ENCODE measurements at regions not wholly inside any gene's neighbourhood (a gene's known extent, or its start where the extent isn't known, plus 50 kb on each side); places are given as distances from the start of the nearest gene placed in this dataset.

- H3K36me3 ChIP-seq (ENCODE audit: control insufficient read depth, insufficient read depth, low read length), result no peaks in the 10 kb centered on the region
- DNase-seq (no peak), ATAC-seq (ENCODE audit: low read depth) (no peak)
- dilution Hi-C loops (cut with HindIII; ENCODE audit: low sequenced_read_pairs, unreplicated experiment) (no loop called here), in situ Hi-C loops (cut with MboI; ENCODE audit: low sequenced_read_pairs) (no loop called here), intact Hi-C loops (cut with micrococcal nuclease) (no loop called here)
- POLR2A ChIA-PET (ENCODE audit: unreplicated experiment), result no interaction called here
- H2AK9ac ChIP-seq (replicated peaks; ENCODE audit: low read depth, low read length, poor library complexity), result no peak overlapping the region
- no peak overlapping the region for H3K9ac ChIP-seq (ENCODE audit: low read depth, low read length)
- no peak overlapping the region for H4K91ac ChIP-seq (ENCODE audit: insufficient read depth, low read depth, low read length)
- no peak overlapping the region for H3K14ac ChIP-seq (replicated peaks; ENCODE audit: low read depth, low read length)
- BruUV-seq (replicated peaks), result no TSS peak
- H4K20me1 ChIP-seq (ENCODE audit: insufficient read depth, low read length), result no peaks in the 10 kb centered on the region
- H2AFZ ChIP-seq (replicated peaks; ENCODE audit: low read length, poor library complexity), result no peak overlapping the region
- no peak overlapping the region for H4K8ac ChIP-seq (ENCODE audit: low read depth in 2 of 2, low read length in 2 of 2)
- no peak overlapping the region for H3K4ac ChIP-seq (ENCODE audit: low read depth, low read length)
- no peak overlapping the region for H3K23ac ChIP-seq (ENCODE audit: low read depth, low read length)
- H3K4me3 ChIP-seq (ENCODE audit: insufficient read depth, low read depth, low read length), result no peak overlapping the region
- no peaks in the 10 kb centered on the region for H3K9me3 ChIP-seq (ENCODE audit: control insufficient read depth, insufficient read depth, low read length)
- no peaks in the 10 kb centered on the region for H3K79me1 ChIP-seq (ENCODE audit: low read depth in 1 of 2, low read length in 2 of 2)
- no peak overlapping the region for H2BK20ac ChIP-seq (ENCODE audit: low read depth, low read length)
- no peak overlapping the region for H2BK15ac ChIP-seq (ENCODE audit: low read depth, low read length)
- no peak overlapping the region for H3K56ac ChIP-seq (ENCODE audit: extremely low read depth, insufficient read depth, low read length)
- no peaks in the 10 kb centered on the region for H3K4me1 ChIP-seq (ENCODE audit: control insufficient read depth, insufficient read depth, low read length)
- no peak overlapping the region for H4K5ac ChIP-seq (ENCODE audit: low read depth, low read length)
- no peaks in the 10 kb centered on the region for H3K9me1 ChIP-seq (ENCODE audit: insufficient read depth, low read length)
- no peak overlapping the region for H3K4me2 ChIP-seq (ENCODE audit: low read depth, low read length)
- no peak overlapping the region for H3K27ac ChIP-seq (ENCODE audit: insufficient read depth, low read length)
- TF ChIP-seq BHLHE40 (IDR thresholded peaks at IDR 0.05; ENCODE audit: low read depth, low read length) (no peak), MXI1 (IDR thresholded peaks at IDR 0.05; ENCODE audit: borderline replicate concordance, low read depth, low read length) (no peak)
- TF ChIP-seq, protein P1, sequence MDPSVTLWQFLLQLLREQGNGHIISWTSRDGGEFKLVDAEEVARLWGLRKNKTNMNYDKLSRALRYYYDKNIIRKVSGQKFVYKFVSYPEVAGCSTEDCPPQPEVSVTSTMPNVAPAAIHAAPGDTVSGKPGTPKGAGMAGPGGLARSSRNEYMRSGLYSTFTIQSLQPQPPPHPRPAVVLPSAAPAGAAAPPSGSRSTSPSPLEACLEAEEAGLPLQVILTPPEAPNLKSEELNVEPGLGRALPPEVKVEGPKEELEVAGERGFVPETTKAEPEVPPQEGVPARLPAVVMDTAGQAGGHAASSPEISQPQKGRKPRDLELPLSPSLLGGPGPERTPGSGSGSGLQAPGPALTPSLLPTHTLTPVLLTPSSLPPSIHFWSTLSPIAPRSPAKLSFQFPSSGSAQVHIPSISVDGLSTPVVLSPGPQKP (IDR thresholded peaks at IDR 0.05; ENCODE audit: borderline replicate concordance, low read depth, low read length), result no peak
- 0% methylated on average over 1 of the region's 7 CpGs; no CpG with 5 or more reads in 1 of the 2 experiments for WGBS, 2 experiments (ENCODE audit: extremely low coverage in 2 of 2, insufficient read length in 1 of 2)
- H2BK120ac ChIP-seq (ENCODE audit: low read depth, low read length), result no peak overlapping the region
- no peak overlapping the region for H3K18ac ChIP-seq (ENCODE audit: low read depth, low read length)
- H2AK5ac ChIP-seq (ENCODE audit: low read depth, low read length), result no peak overlapping the region
- no peaks in the 10 kb centered on the region for H3K27me3 ChIP-seq (ENCODE audit: control insufficient read depth, insufficient read depth, low read length)
- CTCF ChIA-PET, result no interaction called here
- no peak overlapping the region for H2BK5ac ChIP-seq (ENCODE audit: low read depth, low read length, poor library complexity, severe bottlenecking)
Observed at GRCh38 chr22:47245786-47246185, 483.3 kb downstream of the TBC1D22A start.

All from IMR-90 (cell line).